ENCODE measurements at regions not wholly inside any gene's neighbourhood (a gene's known extent, or its start where the extent isn't known, plus 50 kb on each side); places are given as distances from the start of the nearest gene placed in this dataset.

DNA sequence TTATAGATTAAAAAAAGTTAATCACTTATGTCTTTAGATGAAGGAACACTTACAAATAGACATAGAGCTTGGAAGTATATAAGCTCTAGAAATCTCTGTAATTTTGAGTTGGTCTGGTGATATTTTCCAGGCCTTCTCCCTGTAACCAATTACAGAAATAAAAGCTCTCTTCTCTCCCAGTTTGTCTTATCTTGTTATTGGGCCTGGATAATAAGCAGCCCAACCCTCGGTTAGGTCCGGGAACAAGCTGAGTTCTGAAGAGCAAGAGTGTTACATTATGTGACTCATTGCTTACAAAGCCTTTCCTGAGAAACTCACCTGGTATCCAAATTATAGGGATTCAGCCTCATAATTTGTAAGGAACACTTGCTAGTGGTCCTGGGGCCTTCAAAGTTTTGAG lies 1146.2 kb downstream of the CDH9 start:
- CTCF ChIA-PET = no interaction called here

GRCh38 chr5:25891691-25892090 lies 1146.7 kb downstream of the CDH9 start:
- Mint-ChIP-seq H3K4me1 (ENCODE audit: low read depth, unreplicated experiment) (no peaks in the 10 kb centered on the region), H3K4me3 (ENCODE audit: low read depth, unreplicated experiment) (no peak overlapping the region), H3K27ac (ENCODE audit: unreplicated experiment) (no peak overlapping the region), H3K9me3 (ENCODE audit: low read depth, unreplicated experiment) (peaks cover 13% of the 10 kb centered on the region), H3K27me3 (ENCODE audit: unreplicated experiment) (no peaks in the 10 kb centered on the region), H3K36me3 (ENCODE audit: insufficient read depth, unreplicated experiment) (no peaks in the 10 kb centered on the region)
- no peak for TF ChIP-seq CTCF (IDR thresholded peaks at IDR 0.05; ENCODE audit: unreplicated experiment)
- no TSS peak for BruUV-seq (replicated peaks)
- CTCF ChIA-PET = no interaction called here
- DNase-seq = no peak
- intact Hi-C loops (cut with micrococcal nuclease; ENCODE audit: unreplicated experiment) = no loop called here

More for the DNA sequence above, 1146.2 kb downstream of the CDH9 start:
- TF ChIP-seq CTCF (IDR thresholded peaks at IDR 0.05; ENCODE audit: unreplicated experiment) = no peak
- Mint-ChIP-seq H3K4me3 (ENCODE audit: low read depth, unreplicated experiment) (no peak overlapping the region), H3K27me3 (ENCODE audit: unreplicated experiment) (no peaks in the 10 kb centered on the region), H3K9me3 (ENCODE audit: low read depth, unreplicated experiment) (peaks cover 13% of the 10 kb centered on the region), H3K27ac (ENCODE audit: unreplicated experiment) (no peak overlapping the region), H3K36me3 (ENCODE audit: insufficient read depth, unreplicated experiment) (no peaks in the 10 kb centered on the region), H3K4me1 (ENCODE audit: low read depth, unreplicated experiment) (no peaks in the 10 kb centered on the region)
- no TSS peak for BruUV-seq (replicated peaks)
- no peak for DNase-seq
- intact Hi-C loops (cut with micrococcal nuclease; ENCODE audit: unreplicated experiment) = no loop called here

- CTCF ChIA-PET = no interaction called here
- no peaks in the 10 kb centered on the region for H3K36me3 Mint-ChIP-seq (ENCODE audit: insufficient read depth, unreplicated experiment)
- intact Hi-C loops (cut with micrococcal nuclease; ENCODE audit: unreplicated experiment) = no loop called here
Measured at GRCh38 chr5:25881318-25882036, 1156.9 kb downstream of the CDH9 start.

GRCh38 chr5:25863811-25864210 lies 1174.6 kb downstream of the CDH9 start:
- Mint-ChIP-seq H3K27ac (ENCODE audit: unreplicated experiment) (no peak overlapping the region), H3K4me1 (ENCODE audit: low read depth, unreplicated experiment) (no peaks in the 10 kb centered on the region), H3K4me3 (ENCODE audit: low read depth, unreplicated experiment) (no peak overlapping the region), H3K9me3 (ENCODE audit: low read depth, unreplicated experiment) (peaks cover 19% of the 10 kb centered on the region), H3K27me3 (ENCODE audit: unreplicated experiment) (no peaks in the 10 kb centered on the region), H3K36me3 (ENCODE audit: insufficient read depth, unreplicated experiment) (no peaks in the 10 kb centered on the region)
- no peak for TF ChIP-seq CTCF (IDR thresholded peaks at IDR 0.05; ENCODE audit: unreplicated experiment)
- BruUV-seq (replicated peaks) = no TSS peak
- CTCF ChIA-PET = no interaction called here
- intact Hi-C loops (cut with micrococcal nuclease; ENCODE audit: unreplicated experiment) = no loop called here
- DNase-seq = no peak

More at GRCh38 chr5:25881318-25882036, 1156.9 kb downstream of the CDH9 start:
- BruUV-seq (replicated peaks) = no TSS peak
- Mint-ChIP-seq H3K4me1 (ENCODE audit: low read depth, unreplicated experiment) (no peaks in the 10 kb centered on the region), H3K27me3 (ENCODE audit: unreplicated experiment) (no peaks in the 10 kb centered on the region), H3K4me3 (ENCODE audit: low read depth, unreplicated experiment) (no peak overlapping the region), H3K27ac (ENCODE audit: unreplicated experiment) (no peak overlapping the region), H3K9me3 (ENCODE audit: low read depth, unreplicated experiment) (peaks cover 15% of the 10 kb centered on the region)
- no peak for DNase-seq
- TF ChIP-seq CTCF (IDR thresholded peaks at IDR 0.05; ENCODE audit: unreplicated experiment) = no peak

All from Calu3 (cell line).